Posterior vena cava (tissue), 2 donors: ENCODE measurements at regions not wholly inside any gene's neighbourhood (a gene's known extent, or its start where the extent isn't known, plus 50 kb on each side); places are given as distances from the start of the nearest gene placed in this dataset.
"Not testable (repeated sequence)": the region's sequence is repeated elsewhere in the genome, so short reads cannot be mapped to it uniquely, and the experiment has no call there.

Experiments
- DNase-seq: peaks from one replicate; pipeline ENCODE4 v3.0.0-alpha.2; 2020; ENCODE audit warnings: low spot score
- intact Hi-C, 2 donors: fragments of 100-400 bp; cut with DNase I; formaldehyde crosslinking; loops; one replicate each; pipeline versions ENCODE4 v1.14.1 to v1.14.2; 2022 to 2023
- donor health status: DM: yes; HTN: yes; CAD: no.
- donor health status: DM: yes; HTN: yes; CAD: no.

GRCh38 chr20:53874104-53874503 is 196.3 kb downstream of the BCAS1 start:
- DNase-seq: no peak
- intact Hi-C loops: loop anchor here (5.0 to 10.0 kb wide), 2 partner anchors 297 to 1899 kb away; no protein-coding TSS in a partner anchor

GRCh38 chr20:53873230-53873604 is 197.2 kb downstream of the BCAS1 start:
- intact Hi-C loops: loop anchor here (5.0 to 10.0 kb wide), 2 partner anchors 296 to 1898 kb away; no protein-coding TSS in a partner anchor
- no peak for DNase-seq

GRCh38 chr20:53872561-53873229 is 197.7 kb downstream of the BCAS1 start:
- intact Hi-C loops: loop anchor here (5.0 to 10.0 kb wide), 2 partner anchors 295 to 1898 kb away; no protein-coding TSS in a partner anchor
- DNase-seq: no peak

- intact Hi-C loops: loop anchor here (5.0 to 10.0 kb wide), 2 partner anchors 295 to 1897 kb away; no protein-coding TSS in a partner anchor
- no peak for DNase-seq
Observed at GRCh38 chr20:53872081-53872541, 198.3 kb downstream of the BCAS1 start.

GRCh38 chr20:53871541-53871940 is 198.9 kb downstream of the BCAS1 start:
- intact Hi-C loops: loop anchor here (5.0 to 10.0 kb wide), 2 partner anchors 294 to 1897 kb away; no protein-coding TSS in a partner anchor

GRCh38 chr20:53870426-53871315 is 199.7 kb downstream of the BCAS1 start:
- no peak for DNase-seq
- intact Hi-C loops: loop anchor here (5.0 to 10.0 kb wide), 2 partner anchors 293 to 1896 kb away; no protein-coding TSS in a partner anchor

More at GRCh38 chr20:53871541-53871940, 198.9 kb downstream of the BCAS1 start:
- DNase-seq: no peak

- intact Hi-C loops: loop anchor here (5.0 to 10.0 kb wide), 2 partner anchors 292 to 1895 kb away; no protein-coding TSS in a partner anchor
- no peak for DNase-seq
Observed at GRCh38 chr20:53869466-53870258, 200.7 kb downstream of the BCAS1 start.

GRCh38 chr20:53867741-53868351 is 202.5 kb downstream of the BCAS1 start:
- DNase-seq: no peak
- intact Hi-C loops: no loop called here

- DNase-seq: no peak
- intact Hi-C loops: no loop called here
Observed at GRCh38 chr20:53866794-53867740, 203.3 kb downstream of the BCAS1 start.

- DNase-seq: no peak
- intact Hi-C loops: no loop called here
Observed at GRCh38 chr20:53865901-53866793, 204.2 kb downstream of the BCAS1 start.

- DNase-seq, intact Hi-C loops: not testable (repeated sequence)
Observed at GRCh38 chr20:53864765-53865683, 205.4 kb downstream of the BCAS1 start.

- DNase-seq, intact Hi-C loops: not testable (repeated sequence)
Observed at GRCh38 chr20:53863923-53864641, 206.3 kb downstream of the BCAS1 start.

GRCh38 chr20:53863535-53863922 is 206.9 kb downstream of the BCAS1 start:
- intact Hi-C loops, DNase-seq: not testable (repeated sequence)

GRCh38 chr20:53863039-53863438 is 207.4 kb downstream of the BCAS1 start:
- DNase-seq, intact Hi-C loops: not testable (repeated sequence)

GRCh38 chr20:53862490-53862889 is 207.9 kb downstream of the BCAS1 start:
- DNase-seq, intact Hi-C loops: not testable (repeated sequence)
